HG03432 (cell line): ENCODE measurements at regions not wholly inside any gene's neighbourhood (a gene's known extent, or its start where the extent isn't known, plus 50 kb on each side); places are given as distances from the start of the nearest gene placed in this dataset.

ENCODE experiments used
- ATAC-seq: cut with Tn5 transposase; IDR thresholded peaks from one replicate; pipeline ENCODE4 v1.9.1; 2021; ENCODE audit warnings: mild to moderate bottlenecking, moderate library complexity; ENCODE audit not compliant: unreplicated experiment

- ATAC-seq: no peak
Observed at GRCh38 chr16:50469744-50470321, 78.4 kb upstream of the NKD1 start.

- ATAC-seq: no peak
Observed at GRCh38 chr16:50469121-50469743, 79.0 kb upstream of the NKD1 start.

- ATAC-seq: no peak
Observed at GRCh38 chr16:50468749-50469078, 79.5 kb upstream of the NKD1 start.

- peak; percentile 59 for ATAC-seq
Observed at GRCh38 chr16:50467943-50468748, 80.0 kb upstream of the NKD1 start.

GRCh38 chr16:50467559-50467942 is 80.6 kb upstream of the NKD1 start:
- ATAC-seq: peak; percentile 18

GRCh38 chr16:50466170-50466569 is 82.0 kb upstream of the NKD1 start:
- no peak for ATAC-seq

GRCh38 chr16:50464325-50465290 is 83.6 kb upstream of the NKD1 start:
- no peak for ATAC-seq

GRCh38 chr16:50463581-50464324 is 84.4 kb upstream of the NKD1 start:
- ATAC-seq: no peak

GRCh38 chr16:50462793-50463507 is 85.2 kb upstream of the NKD1 start:
- no peak for ATAC-seq

- ATAC-seq: no peak
Observed at GRCh38 chr16:50461400-50461760, 86.8 kb upstream of the NKD1 start.

- no peak for ATAC-seq
Observed at GRCh38 chr16:50460538-50461399, 87.4 kb upstream of the NKD1 start.

GRCh38 chr16:50459496-50460080 is 88.6 kb upstream of the NKD1 start:
- ATAC-seq: no peak

- no peak for ATAC-seq
Observed at GRCh38 chr16:50458667-50459495, 89.3 kb upstream of the NKD1 start.

- no peak for ATAC-seq
Observed at GRCh38 chr16:50457979-50458491, 89.2 kb upstream of the BRD7 start.

GRCh38 chr16:50457423-50457822 is 88.6 kb upstream of the BRD7 start:
- no peak for ATAC-seq

GRCh38 chr16:50455288-50455845 is 86.6 kb upstream of the BRD7 start:
- no peak for ATAC-seq

- ATAC-seq: no peak
Observed at GRCh38 chr16:50453446-50453845, 84.7 kb upstream of the BRD7 start.
